ENCODE measurements at regions not wholly inside any gene's neighbourhood (a gene's known extent, or its start where the extent isn't known, plus 50 kb on each side); places are given as distances from the start of the nearest gene placed in this dataset.

DNA sequence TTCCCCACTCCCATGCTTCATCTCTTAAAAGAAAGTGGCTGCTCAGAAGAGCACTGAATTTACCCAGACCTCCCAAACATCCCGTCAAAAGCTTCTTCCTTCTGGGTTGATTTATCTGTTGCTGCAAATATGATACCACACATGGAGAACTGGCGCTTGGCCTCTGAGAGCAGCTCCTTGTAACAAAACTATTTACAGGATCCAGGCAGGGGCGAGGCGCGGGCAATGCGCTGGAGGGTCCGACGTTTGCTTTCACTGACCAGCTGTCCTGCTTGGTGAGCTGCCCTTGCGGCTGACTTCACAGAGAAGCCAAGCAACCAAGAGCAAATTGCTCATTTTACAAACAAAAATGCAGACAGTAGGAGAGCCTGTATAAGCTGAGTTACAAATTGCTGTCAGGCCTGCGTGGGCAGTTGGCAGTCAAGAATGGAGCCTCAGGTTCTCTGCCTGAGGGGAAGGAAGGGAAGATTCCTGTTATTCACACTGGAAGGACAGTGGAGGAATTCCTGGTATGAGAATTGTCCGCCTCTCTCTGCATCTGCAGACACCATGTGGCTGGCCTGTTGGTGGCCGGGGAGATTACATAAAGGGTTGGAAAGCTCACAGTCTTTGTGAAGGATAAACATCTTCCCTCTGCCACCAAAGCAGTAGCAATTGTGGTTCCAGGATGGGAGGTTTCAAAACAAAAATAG lies 192.2 kb upstream of the LEF1 start:
- Mint-ChIP-seq H3K4me3 (no peak overlapping the region), H3K27me3 (ENCODE audit: low read depth) (peaks cover 24% of the 10 kb centered on the region), H3K27ac (peak overlapping the region; percentile 58), H3K9me3 (ENCODE audit: insufficient read depth) (no peaks in the 10 kb centered on the region), H3K4me1 (ENCODE audit: low read depth) (peaks cover 56% of the 10 kb centered on the region), H3K36me3 (ENCODE audit: low read depth) (no peaks in the 10 kb centered on the region)
- ATAC-seq (no peak), DNase-seq (no peak)
- CTCF ChIA-PET, result interaction anchor here (0.6 to 1.7 kb wide), 7 partner anchors 9 to 227 kb away, joined by 3 to 7 read pairs (median 5); no protein-coding TSS in a partner anchor
- POLR2A ChIA-PET, result interaction anchor here (1.5 to 1.8 kb wide), 2 partner anchors 11 to 189 kb away, joined by 4 to 8 read pairs; no protein-coding TSS in a partner anchor

- CTCF ChIA-PET, result interaction anchor here (0.8 to 1.7 kb wide), 9 partner anchors 10 to 192 kb away, joined by 3 to 7 read pairs (median 4); partner anchors contain the start of gene LEF1
- peak; percentile 20 for ATAC-seq
These were observed 191.4 kb upstream of the LEF1 start for GRCh38 chr4:108359986-108360681.

GRCh38 chr4:108359130-108359985 lies 190.6 kb upstream of the LEF1 start:
- Mint-ChIP-seq H3K36me3 (ENCODE audit: low read depth) (no peaks in the 10 kb centered on the region), H3K9me3 (ENCODE audit: insufficient read depth) (no peaks in the 10 kb centered on the region), H3K4me1 (ENCODE audit: low read depth) (peaks cover 70% of the 10 kb centered on the region), H3K4me3 (peak overlapping the region; percentile 9), H3K27me3 (ENCODE audit: low read depth) (peaks cover 21% of the 10 kb centered on the region), H3K27ac (peak overlapping the region; percentile 58)
- ATAC-seq, result peak; percentile 84
- peak; percentile 77 for DNase-seq
- CTCF ChIA-PET, result interaction anchor here (0.8 to 1.7 kb wide), 8 partner anchors 11 to 191 kb away, joined by 3 to 7 read pairs (median 4); partner anchors contain the start of gene LEF1
- POLR2A ChIA-PET, result interaction anchor here (0.6 to 1.8 kb wide), 4 partner anchors 13 to 187 kb away, joined by 3 to 8 read pairs (median 4); no protein-coding TSS in a partner anchor

More at GRCh38 chr4:108359986-108360681, 191.4 kb upstream of the LEF1 start:
- POLR2A ChIA-PET, result interaction anchor here (1.0 to 1.8 kb wide), 3 partner anchors 12 to 188 kb away, joined by 4 to 8 read pairs (median 4); no protein-coding TSS in a partner anchor
- Mint-ChIP-seq H3K36me3 (ENCODE audit: low read depth) (no peaks in the 10 kb centered on the region), H3K27me3 (ENCODE audit: low read depth) (peaks cover 26% of the 10 kb centered on the region), H3K9me3 (ENCODE audit: insufficient read depth) (no peaks in the 10 kb centered on the region), H3K4me1 (ENCODE audit: low read depth) (peaks cover 63% of the 10 kb centered on the region), H3K4me3 (peak overlapping the region; percentile 0), H3K27ac (peak overlapping the region; percentile 58)
- DNase-seq, result no peak

DNA sequence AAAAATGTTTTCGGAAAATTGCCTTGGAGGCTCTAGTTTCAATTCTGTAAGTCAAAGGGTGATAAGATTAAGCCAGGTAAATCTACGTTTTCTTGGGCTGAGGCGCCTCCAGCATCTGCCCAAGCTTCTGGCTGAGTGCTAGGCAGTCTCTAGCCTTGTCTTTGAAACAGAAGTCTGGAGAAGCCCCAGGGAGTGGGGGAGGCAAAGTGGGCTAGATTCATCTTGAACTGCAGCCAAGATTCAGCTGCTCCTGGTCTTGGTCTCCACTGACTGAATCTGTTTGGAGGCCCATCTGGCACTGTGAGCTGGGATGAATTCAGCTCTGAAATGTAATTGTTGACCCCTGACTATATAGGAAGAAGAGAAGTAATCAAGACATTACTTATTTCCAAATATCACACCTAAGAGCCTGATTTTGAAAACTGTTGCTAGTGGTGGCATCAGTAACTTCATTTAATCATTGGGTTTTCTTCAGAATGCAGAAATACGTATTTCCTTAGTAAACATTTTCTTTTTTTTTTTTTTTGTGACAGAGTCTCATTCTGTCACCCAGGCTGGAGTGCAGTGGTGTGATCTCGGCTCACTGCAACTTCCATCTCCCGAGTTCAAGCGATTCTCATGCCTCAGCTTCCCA lies 187.3 kb upstream of the LEF1 start:
- no peak overlapping the region for H3K4me3 Mint-ChIP-seq
- H3K27ac Mint-ChIP-seq, result peak overlapping the region; percentile 20
- ATAC-seq (peak; percentile 28), DNase-seq (no peak)
- ChIA-PET POLR2A (interaction anchor here (0.7 to 1.9 kb wide), 4 partner anchors 12 to 110 kb away, joined by 4 to 6 read pairs (median 4); no protein-coding TSS in a partner anchor), CTCF (interaction anchor here (0.7 to 2.9 kb wide), 14 partner anchors 11 to 337 kb away, joined by 3 to 38 read pairs (median 4); no protein-coding TSS in a partner anchor)
- peaks cover 57% of the 10 kb centered on the region for H3K4me1 Mint-ChIP-seq (ENCODE audit: low read depth)
- H3K9me3 Mint-ChIP-seq (ENCODE audit: insufficient read depth), result no peaks in the 10 kb centered on the region
- peaks cover 11% of the 10 kb centered on the region for H3K27me3 Mint-ChIP-seq (ENCODE audit: low read depth)
- H3K36me3 Mint-ChIP-seq (ENCODE audit: low read depth), result no peaks in the 10 kb centered on the region

- H3K27ac Mint-ChIP-seq, result peak overlapping the region; percentile 31
- POLR2A ChIA-PET, result interaction anchor here (0.6 to 1.9 kb wide), 5 partner anchors 12 to 186 kb away, joined by 3 to 6 read pairs (median 4); partner anchors contain the start of gene LEF1
- peaks cover 11% of the 10 kb centered on the region for H3K27me3 Mint-ChIP-seq (ENCODE audit: low read depth)
- peaks cover 50% of the 10 kb centered on the region for H3K4me1 Mint-ChIP-seq (ENCODE audit: low read depth)
- DNase-seq (peak; percentile 51), ATAC-seq (peak; percentile 77)
- no peaks in the 10 kb centered on the region for H3K9me3 Mint-ChIP-seq (ENCODE audit: insufficient read depth)
- CTCF ChIA-PET, result interaction anchor here (0.7 to 2.9 kb wide), 14 partner anchors 11 to 337 kb away, joined by 3 to 38 read pairs (median 4); no protein-coding TSS in a partner anchor
- no peak overlapping the region for H3K4me3 Mint-ChIP-seq
- H3K36me3 Mint-ChIP-seq (ENCODE audit: low read depth), result no peaks in the 10 kb centered on the region
These were observed 186.6 kb upstream of the LEF1 start for GRCh38 chr4:108355186-108355901.

GRCh38 chr4:108352664-108353308 lies 184.1 kb upstream of the LEF1 start:
- peaks cover 13% of the 10 kb centered on the region for H3K27me3 Mint-ChIP-seq (ENCODE audit: low read depth)
- H3K27ac Mint-ChIP-seq, result no peak overlapping the region
- POLR2A ChIA-PET, result no interaction called here
- CTCF ChIA-PET, result interaction anchor here (0.7 to 1.2 kb wide), 3 partner anchors 10 to 139 kb away, joined by 3 to 6 read pairs (median 3); no protein-coding TSS in a partner anchor
- no peak overlapping the region for H3K4me3 Mint-ChIP-seq
- H3K36me3 Mint-ChIP-seq (ENCODE audit: low read depth), result peaks cover 7% of the 10 kb centered on the region
- H3K9me3 Mint-ChIP-seq (ENCODE audit: insufficient read depth), result no peaks in the 10 kb centered on the region
- ATAC-seq (no peak), DNase-seq (no peak)
- peaks cover 33% of the 10 kb centered on the region for H3K4me1 Mint-ChIP-seq (ENCODE audit: low read depth)

DNA sequence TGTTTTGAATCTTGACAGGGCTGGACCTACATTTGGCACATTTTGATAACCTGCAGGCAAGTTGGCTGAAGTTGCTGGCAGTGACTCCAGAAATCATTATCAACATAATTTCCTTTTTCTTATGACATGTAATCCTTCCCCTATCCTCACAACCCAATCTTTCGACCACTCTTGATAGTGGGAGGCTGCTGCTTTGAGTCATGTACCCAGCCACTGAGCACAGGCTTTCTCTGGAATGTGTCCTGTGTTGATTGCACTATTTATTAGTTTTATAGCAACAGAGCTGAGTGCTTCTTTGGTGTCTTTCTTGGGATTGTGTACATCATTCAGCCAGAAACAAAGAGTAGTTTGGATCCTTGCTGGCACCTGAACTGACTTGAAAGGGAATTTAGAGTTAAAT lies 183.1 kb upstream of the LEF1 start:
- H3K4me3 Mint-ChIP-seq, result no peak overlapping the region
- H3K36me3 Mint-ChIP-seq (ENCODE audit: low read depth), result peaks cover 7% of the 10 kb centered on the region
- ChIA-PET CTCF (interaction anchor here (0.7 to 1.5 kb wide), 2 partner anchors 9 to 140 kb away, joined by 3 to 6 read pairs; no protein-coding TSS in a partner anchor), POLR2A (no interaction called here)
- H3K27ac Mint-ChIP-seq, result no peak overlapping the region
- peaks cover 13% of the 10 kb centered on the region for H3K27me3 Mint-ChIP-seq (ENCODE audit: low read depth)
- no peaks in the 10 kb centered on the region for H3K9me3 Mint-ChIP-seq (ENCODE audit: insufficient read depth)
- DNase-seq (no peak), ATAC-seq (no peak)
- peaks cover 27% of the 10 kb centered on the region for H3K4me1 Mint-ChIP-seq (ENCODE audit: low read depth)

DNA sequence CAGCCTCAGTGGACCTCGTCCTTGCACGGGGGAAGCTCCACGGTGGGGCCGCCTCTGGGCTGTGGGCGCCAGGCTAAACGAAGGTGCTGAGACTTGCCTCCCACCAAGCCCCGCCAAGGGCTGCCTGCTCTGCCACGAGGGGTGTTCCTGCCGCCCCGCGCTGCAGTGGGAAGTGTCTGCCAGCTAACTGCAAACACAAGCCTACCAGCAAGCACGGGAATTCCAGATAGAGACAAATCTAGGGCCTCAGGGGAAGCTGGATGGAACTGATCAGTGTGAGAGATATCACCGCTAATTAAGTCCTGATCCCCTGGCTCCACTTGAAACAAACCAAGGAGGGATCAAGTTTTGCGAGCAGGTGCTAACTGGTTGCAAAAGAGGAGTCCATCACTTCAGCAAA lies 181.6 kb upstream of the LEF1 start:
- H3K27ac Mint-ChIP-seq, result no peak overlapping the region
- no peak overlapping the region for H3K4me3 Mint-ChIP-seq
- ChIA-PET CTCF (interaction anchor here (1.5 kb wide), 1 partner anchor 7 kb away, joined by 6 read pairs; no protein-coding TSS in a partner anchor), POLR2A (no interaction called here)
- H3K27me3 Mint-ChIP-seq (ENCODE audit: low read depth), result peaks cover 11% of the 10 kb centered on the region
- no peaks in the 10 kb centered on the region for H3K9me3 Mint-ChIP-seq (ENCODE audit: insufficient read depth)
- no peak for DNase-seq
- H3K36me3 Mint-ChIP-seq (ENCODE audit: low read depth), result peaks cover 7% of the 10 kb centered on the region
- ATAC-seq, result no peak
- peaks cover 28% of the 10 kb centered on the region for H3K4me1 Mint-ChIP-seq (ENCODE audit: low read depth)

DNA sequence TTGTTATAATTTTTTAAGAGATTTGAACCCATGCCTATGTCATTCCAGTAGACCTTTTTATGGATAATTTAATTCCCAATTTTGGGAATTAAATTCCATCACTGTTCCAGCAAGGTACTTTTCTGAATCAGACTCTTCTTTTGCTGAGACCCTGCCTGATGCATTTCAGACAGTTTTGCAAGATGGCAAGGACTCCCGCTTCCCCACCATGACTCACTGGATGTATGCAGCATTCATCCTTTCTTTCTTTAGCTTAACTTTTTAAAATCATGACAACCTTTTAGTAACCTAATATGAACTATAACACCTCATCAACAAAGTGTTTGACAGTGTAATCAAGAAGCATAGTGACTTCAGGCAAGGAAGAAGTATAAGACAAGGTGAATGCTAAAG lies 178.1 kb upstream of the LEF1 start:
- H3K36me3 Mint-ChIP-seq (ENCODE audit: low read depth), result peaks cover 7% of the 10 kb centered on the region
- H3K9me3 Mint-ChIP-seq (ENCODE audit: insufficient read depth), result no peaks in the 10 kb centered on the region
- ChIA-PET CTCF (interaction anchor here (1.5 to 5.1 kb wide), 2 partner anchors 9 to 86 kb away, joined by 3 to 38 read pairs; no protein-coding TSS in a partner anchor), POLR2A (interaction anchor here (1.0 to 1.5 kb wide), 2 partner anchors 30 to 175 kb away, joined by 3 read pairs; no protein-coding TSS in a partner anchor)
- no peak overlapping the region for H3K27ac Mint-ChIP-seq
- no peak overlapping the region for H3K4me3 Mint-ChIP-seq
- ATAC-seq (no peak), DNase-seq (no peak)
- peaks cover 42% of the 10 kb centered on the region for H3K4me1 Mint-ChIP-seq (ENCODE audit: low read depth)
- H3K27me3 Mint-ChIP-seq (ENCODE audit: low read depth), result peaks cover 2% of the 10 kb centered on the region
